ENCODE measurements at regions not wholly inside any gene's neighbourhood (a gene's known extent, or its start where the extent isn't known, plus 50 kb on each side); places are given as distances from the start of the nearest gene placed in this dataset.

GRCh38 chrX:124518885-124519284 is 172.5 kb downstream of the SH2D1A start:
- TF ChIP-seq PATZ1 (CRISPR knock-in tag; IDR thresholded peaks at IDR 0.05; ENCODE audit: borderline replicate concordance) (no peak), ARNTL (CRISPR knock-in tag; IDR thresholded peaks at IDR 0.05; ENCODE audit: borderline replicate concordance, low read depth) (no peak)
